ENCODE measurements at regions not wholly inside any gene's neighbourhood (a gene's known extent, or its start where the extent isn't known, plus 50 kb on each side); places are given as distances from the start of the nearest gene placed in this dataset.

- DNase-seq (ENCODE audit: low spot score), result no peak
These were observed 383.8 kb downstream of the MAN2A1 start for GRCh38 chr5:110073534-110073933.

GRCh38 chr5:110075656-110076055 lies 385.9 kb downstream of the MAN2A1 start:
- DNase-seq (ENCODE audit: low spot score), result no peak

- DNase-seq (ENCODE audit: low spot score), result peak; percentile 88
These were observed 387.4 kb downstream of the MAN2A1 start for GRCh38 chr5:110077147-110077546.

- no peak for DNase-seq (ENCODE audit: low spot score)
These were observed 392.5 kb downstream of the MAN2A1 start for GRCh38 chr5:110082194-110082593.

GRCh38 chr5:110082863-110083262 lies 393.1 kb downstream of the MAN2A1 start:
- DNase-seq (ENCODE audit: low spot score), result no peak

GRCh38 chr5:110085826-110086225 lies 396.1 kb downstream of the MAN2A1 start:
- no peak for DNase-seq (ENCODE audit: low spot score)

- peak; percentile 92 for DNase-seq (ENCODE audit: low spot score)
These were observed 397.1 kb downstream of the MAN2A1 start for GRCh38 chr5:110086658-110087388.

GRCh38 chr5:110087829-110088228 lies 398.1 kb downstream of the MAN2A1 start:
- no peak for DNase-seq (ENCODE audit: low spot score)

- DNase-seq (ENCODE audit: low spot score), result no peak
These were observed 399.1 kb downstream of the MAN2A1 start for GRCh38 chr5:110088676-110089436.

- DNase-seq (ENCODE audit: low spot score), result no peak
These were observed 403.4 kb downstream of the MAN2A1 start for GRCh38 chr5:110092955-110093785.

GRCh38 chr5:110094109-110094508 lies 404.4 kb downstream of the MAN2A1 start:
- DNase-seq (ENCODE audit: low spot score), result no peak

- DNase-seq (ENCODE audit: low spot score), result no peak
These were observed 404.8 kb downstream of the MAN2A1 start for GRCh38 chr5:110094548-110094947.

- DNase-seq (ENCODE audit: low spot score), result no peak
These were observed 406.7 kb downstream of the MAN2A1 start for GRCh38 chr5:110096419-110096818.

GRCh38 chr5:110099572-110099971 lies 409.8 kb downstream of the MAN2A1 start:
- no peak for DNase-seq (ENCODE audit: low spot score)

- no peak for DNase-seq (ENCODE audit: low spot score)
These were observed 413.4 kb downstream of the MAN2A1 start for GRCh38 chr5:110103081-110103480.

- DNase-seq (ENCODE audit: low spot score), result no peak
These were observed 414.5 kb downstream of the MAN2A1 start for GRCh38 chr5:110104060-110104725.

- no peak for DNase-seq (ENCODE audit: low spot score)
These were observed 415.3 kb downstream of the MAN2A1 start for GRCh38 chr5:110104726-110105669.

GRCh38 chr5:110105692-110106091 lies 416.0 kb downstream of the MAN2A1 start:
- DNase-seq (ENCODE audit: low spot score), result peak; percentile 58

- DNase-seq (ENCODE audit: low spot score), result peak; percentile 14
These were observed 417.0 kb downstream of the MAN2A1 start for GRCh38 chr5:110106750-110107149.

- no peak for DNase-seq (ENCODE audit: low spot score)
These were observed 418.8 kb downstream of the MAN2A1 start for GRCh38 chr5:110108520-110108919.

GRCh38 chr5:110109667-110110066 lies 419.9 kb downstream of the MAN2A1 start:
- DNase-seq (ENCODE audit: low spot score), result no peak
